Retinal pigment epithelial cell (primary cell): ENCODE measurements at regions not wholly inside any gene's neighbourhood (a gene's known extent, or its start where the extent isn't known, plus 50 kb on each side); places are given as distances from the start of the nearest gene placed in this dataset.

Source experiments
- DNase-seq: peaks from one replicate; pipeline ENCODE4 v3.0.0-alpha.2; 2010; ENCODE audit warnings: low read depth
- H3K4me3 ChIP-seq: 2 replicates; pipeline ENCODE4 v1.5.1; 2011; ENCODE audit warnings: mild to moderate bottlenecking, low read length, control low read depth, moderate library complexity
- TF ChIP-seq, protein P1 (sequence below): conservative IDR thresholded peaks from 2 replicates; pipeline ENCODE4 v1.5.1; 2011; ENCODE audit warnings: low read depth, low read length, control low read depth, inconsistent platforms

DNA sequence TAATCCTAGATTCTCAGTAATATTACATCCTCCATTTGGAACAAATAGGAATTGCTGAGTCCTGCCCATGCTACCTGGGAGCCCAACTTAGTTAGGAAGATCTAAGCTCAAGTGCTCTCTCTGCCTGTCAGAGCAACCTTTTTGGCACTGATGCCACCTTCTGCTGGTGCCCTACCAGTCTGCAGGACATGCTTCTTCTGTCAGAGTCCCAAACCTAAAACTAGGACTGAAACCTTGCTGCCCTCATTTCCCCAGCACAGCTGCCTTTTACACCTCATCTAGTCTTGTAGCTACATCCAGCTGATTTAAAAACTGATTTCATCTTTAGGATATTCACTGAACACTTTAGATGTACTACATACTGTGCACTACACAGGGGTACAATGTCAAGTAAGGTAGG is 118.7 kb downstream of the LYPLAL1 start:
- no peak overlapping the region for H3K4me3 ChIP-seq
- DNase-seq: no peak
- TF ChIP-seq, protein P1, sequence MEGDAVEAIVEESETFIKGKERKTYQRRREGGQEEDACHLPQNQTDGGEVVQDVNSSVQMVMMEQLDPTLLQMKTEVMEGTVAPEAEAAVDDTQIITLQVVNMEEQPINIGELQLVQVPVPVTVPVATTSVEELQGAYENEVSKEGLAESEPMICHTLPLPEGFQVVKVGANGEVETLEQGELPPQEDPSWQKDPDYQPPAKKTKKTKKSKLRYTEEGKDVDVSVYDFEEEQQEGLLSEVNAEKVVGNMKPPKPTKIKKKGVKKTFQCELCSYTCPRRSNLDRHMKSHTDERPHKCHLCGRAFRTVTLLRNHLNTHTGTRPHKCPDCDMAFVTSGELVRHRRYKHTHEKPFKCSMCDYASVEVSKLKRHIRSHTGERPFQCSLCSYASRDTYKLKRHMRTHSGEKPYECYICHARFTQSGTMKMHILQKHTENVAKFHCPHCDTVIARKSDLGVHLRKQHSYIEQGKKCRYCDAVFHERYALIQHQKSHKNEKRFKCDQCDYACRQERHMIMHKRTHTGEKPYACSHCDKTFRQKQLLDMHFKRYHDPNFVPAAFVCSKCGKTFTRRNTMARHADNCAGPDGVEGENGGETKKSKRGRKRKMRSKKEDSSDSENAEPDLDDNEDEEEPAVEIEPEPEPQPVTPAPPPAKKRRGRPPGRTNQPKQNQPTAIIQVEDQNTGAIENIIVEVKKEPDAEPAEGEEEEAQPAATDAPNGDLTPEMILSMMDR: no peak

- no peak overlapping the region for H3K4me3 ChIP-seq
- DNase-seq: no peak
Observed at GRCh38 chr1:219289171-219289570, 115.5 kb downstream of the LYPLAL1 start.

GRCh38 chr1:219283541-219283940 is 109.9 kb downstream of the LYPLAL1 start:
- DNase-seq: no peak
- H3K4me3 ChIP-seq: no peak overlapping the region
- TF ChIP-seq, protein P1: no peak

More at GRCh38 chr1:219289171-219289570, 115.5 kb downstream of the LYPLAL1 start:
- TF ChIP-seq, protein P1: no peak

- no peak overlapping the region for H3K4me3 ChIP-seq
- TF ChIP-seq, protein P1: no peak
- no peak for DNase-seq
Observed at GRCh38 chr1:219281831-219282230, 108.2 kb downstream of the LYPLAL1 start.

DNA sequence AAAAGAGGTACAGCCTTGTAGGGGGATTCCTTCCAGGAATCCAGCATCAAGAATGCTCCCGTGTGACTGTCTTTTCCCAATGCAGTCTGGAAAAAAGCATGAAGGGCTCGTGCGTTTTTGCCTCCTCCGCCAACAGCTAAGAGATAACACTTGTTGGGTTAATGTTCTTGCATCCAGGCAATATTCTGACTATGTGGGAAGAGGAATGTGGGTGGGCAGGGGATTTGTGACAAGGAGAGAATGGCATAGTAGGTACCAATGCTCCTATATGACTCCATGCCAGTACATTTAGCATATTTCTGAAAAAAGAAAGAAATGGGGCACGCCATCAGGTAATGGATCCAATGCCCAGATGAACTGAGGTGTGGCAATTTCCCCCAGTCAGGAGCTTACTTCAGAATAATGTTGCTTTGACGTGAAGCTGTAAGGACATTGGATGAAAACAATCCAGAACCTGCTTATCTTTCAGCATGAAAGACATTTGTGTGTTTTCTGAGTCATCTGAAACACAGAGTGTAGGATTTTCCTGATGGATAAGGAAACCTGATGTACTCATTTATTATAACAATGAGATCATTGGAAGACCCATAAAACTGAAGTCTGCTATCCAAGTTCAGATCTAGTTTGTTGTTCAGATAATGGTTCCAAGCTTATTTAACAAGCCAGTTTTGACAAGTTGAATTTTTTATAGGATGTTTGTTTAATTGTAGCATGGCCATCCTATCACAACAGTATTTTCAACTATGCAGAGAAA is 105.5 kb downstream of the LYPLAL1 start:
- DNase-seq: no peak
- H3K4me3 ChIP-seq: no peak overlapping the region
- TF ChIP-seq, protein P1: no peak

GRCh38 chr1:219278288-219278687 is 104.6 kb downstream of the LYPLAL1 start:
- TF ChIP-seq, protein P1: no peak
- DNase-seq: no peak
- H3K4me3 ChIP-seq: no peak overlapping the region

GRCh38 chr1:219277304-219278105 is 103.8 kb downstream of the LYPLAL1 start:
- TF ChIP-seq, protein P1: no peak
- no peak for DNase-seq

More at GRCh38 chr1:219277304-219278105, 103.8 kb downstream of the LYPLAL1 start:
- H3K4me3 ChIP-seq: no peak overlapping the region
